ENCODE measurements at regions not wholly inside any gene's neighbourhood (a gene's known extent, or its start where the extent isn't known, plus 50 kb on each side); places are given as distances from the start of the nearest gene placed in this dataset.

- H2AK5ac ChIP-seq (ENCODE audit: low read depth, low read length) = no peak overlapping the region; the same call in 1 of the 2 replicates
- H4K5ac ChIP-seq (ENCODE audit: insufficient read length, low read depth, low read length) = no peak overlapping the region
- peak overlapping the region; percentile 24; the same call in 1 of the 2 replicates for H2BK15ac ChIP-seq (ENCODE audit: low read length)
- peak overlapping the region; percentile 84 for H3K4ac ChIP-seq (replicated peaks; ENCODE audit: insufficient read length, low read depth, low read length)
- H3K9me3 ChIP-seq (ENCODE audit: insufficient read depth in 2 of 2, low read depth in 1 of 2, low read length in 1 of 2) = peaks cover 0 to 3% of the 10 kb centered on the region in 2 experiments; a peak in 1 of 4 replicates
- H3K4me1 ChIP-seq (replicated peaks in 1 of 4; ENCODE audit: control insufficient read depth in 3 of 4, insufficient read depth in 4 of 4, low read length in 3 of 4) = no peaks in the 10 kb centered on the region
- H3K4me2 ChIP-seq (ENCODE audit: insufficient read depth in 1 of 2, low read depth in 2 of 2, low read length in 2 of 2) = no peak overlapping the region
- no peak overlapping the region for H3K56ac ChIP-seq (replicated peaks; ENCODE audit: insufficient read length, low read depth, low read length)
- H3K36me3 ChIP-seq (ENCODE audit: control insufficient read depth in 2 of 4, insufficient read depth in 4 of 4, low read length in 3 of 4) = no peaks in the 10 kb centered on the region
- H4K20me1 ChIP-seq (replicated peaks in 1 of 2; ENCODE audit: control insufficient read depth in 1 of 2, insufficient read depth in 2 of 2, low read length in 2 of 2) = peaks cover 0 to 3% of the 10 kb centered on the region in 2 experiments
- H3K27me3 ChIP-seq (replicated peaks in 1 of 4; ENCODE audit: control insufficient read depth in 3 of 4, extremely low read depth in 1 of 4, insufficient read depth in 3 of 4, low read length in 3 of 4) = no peaks in the 10 kb centered on the region
- H4K91ac ChIP-seq (replicated peaks; ENCODE audit: insufficient read length, low read length) = peak overlapping the region; percentile 85
- WGBS, 2 experiments (ENCODE audit: extremely low coverage in 1 of 2, insufficient coverage in 1 of 2, insufficient read length in 1 of 2, insufficient replicate concordance in 2 of 2, low coverage in 1 of 2, low lambda C conversion rate in 2 of 2, missing lambda C conversion rate in 1 of 2) = 86% methylated on average over 11 of the region's 14 CpGs; no CpG with 5 or more reads in 1 of the 2 experiments
- H3K14ac ChIP-seq (ENCODE audit: insufficient read length) = no peak overlapping the region
- no peak overlapping the region for H3K27ac ChIP-seq (ENCODE audit: low read depth, low read length)
- H2BK5ac ChIP-seq (ENCODE audit: low read depth, low read length) = peak overlapping the region; percentile 56
- peak overlapping the region; percentile 68; the same call in 1 of the 2 replicates for H4K8ac ChIP-seq (ENCODE audit: extremely low read depth, insufficient read depth, low read length)
- CTCF ChIA-PET (ENCODE audit: partially characterized antibody) = interaction anchor here (0.6 to 2.5 kb wide), 26 partner anchors 9 to 721 kb away, joined by 3 to 16 read pairs (median 3); no protein-coding TSS in a partner anchor
- 0 out of 2 replicates have a peak overlapping the region, but pooled peaks have one; percentile 13 for H3K18ac ChIP-seq (ENCODE audit: extremely low read depth, low read length)
- H2BK120ac ChIP-seq (replicated peaks; ENCODE audit: low read depth, low read length) = peak overlapping the region; percentile 89
- peak overlapping the region; percentile 77; the same call in 1 of the 2 replicates for H2BK12ac ChIP-seq (ENCODE audit: low read depth, low read length)
- H3K23ac ChIP-seq (ENCODE audit: insufficient read length) = no peak overlapping the region
- no peak overlapping the region for H2AFZ ChIP-seq (ENCODE audit: low read length)
- H3K4me3 ChIP-seq (ENCODE audit: extremely low read depth in 1 of 4, insufficient read depth in 2 of 4, low read depth in 3 of 4, low read length in 4 of 4) = no peak overlapping the region
- DNase-seq (ENCODE audit: low read depth in 1 of 2, low spot score in 2 of 2) = peak; percentile 15 to 84
- no peaks in the 10 kb centered on the region for H3K79me1 ChIP-seq (ENCODE audit: low read depth, low read length)
- no peak overlapping the region for H2BK20ac ChIP-seq (ENCODE audit: low read length)
- no peaks in the 10 kb centered on the region for H3K79me2 ChIP-seq (ENCODE audit: control insufficient read depth in 1 of 2, insufficient read depth in 2 of 2, low read length in 2 of 2)
- POLR2A ChIA-PET (ENCODE audit: partially characterized antibody) = no interaction called here
- no peaks in the 10 kb centered on the region for H3K23me2 ChIP-seq (ENCODE audit: low read depth, low read length)
- H3K9ac ChIP-seq (replicated peaks in 1 of 4; ENCODE audit: extremely low read depth in 1 of 4, low read depth in 3 of 4, low read length in 3 of 4) = no peak overlapping the region
- no peak for FAIRE-seq
- TF ChIP-seq, protein P1, sequence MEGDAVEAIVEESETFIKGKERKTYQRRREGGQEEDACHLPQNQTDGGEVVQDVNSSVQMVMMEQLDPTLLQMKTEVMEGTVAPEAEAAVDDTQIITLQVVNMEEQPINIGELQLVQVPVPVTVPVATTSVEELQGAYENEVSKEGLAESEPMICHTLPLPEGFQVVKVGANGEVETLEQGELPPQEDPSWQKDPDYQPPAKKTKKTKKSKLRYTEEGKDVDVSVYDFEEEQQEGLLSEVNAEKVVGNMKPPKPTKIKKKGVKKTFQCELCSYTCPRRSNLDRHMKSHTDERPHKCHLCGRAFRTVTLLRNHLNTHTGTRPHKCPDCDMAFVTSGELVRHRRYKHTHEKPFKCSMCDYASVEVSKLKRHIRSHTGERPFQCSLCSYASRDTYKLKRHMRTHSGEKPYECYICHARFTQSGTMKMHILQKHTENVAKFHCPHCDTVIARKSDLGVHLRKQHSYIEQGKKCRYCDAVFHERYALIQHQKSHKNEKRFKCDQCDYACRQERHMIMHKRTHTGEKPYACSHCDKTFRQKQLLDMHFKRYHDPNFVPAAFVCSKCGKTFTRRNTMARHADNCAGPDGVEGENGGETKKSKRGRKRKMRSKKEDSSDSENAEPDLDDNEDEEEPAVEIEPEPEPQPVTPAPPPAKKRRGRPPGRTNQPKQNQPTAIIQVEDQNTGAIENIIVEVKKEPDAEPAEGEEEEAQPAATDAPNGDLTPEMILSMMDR (IDR thresholded peaks at IDR 0.05; ENCODE audit: control extremely low read depth in 1 of 3, insufficient read depth in 1 of 3, low read depth in 1 of 3, low read length in 3 of 3) = peak; percentile 53 to 66 (median 59)
- no peak for TF ChIP-seq POU5F1 (IDR thresholded peaks at IDR 0.05; ENCODE audit: low read depth, low read length)
- no peak for TF ChIP-seq HDAC6 (IDR thresholded peaks at IDR 0.05; ENCODE audit: low read depth, low read length)
- peak; percentile 55 to 68 for TF ChIP-seq RAD21 (IDR thresholded peaks at IDR 0.05 in 1 of 2, conservative IDR thresholded peaks at IDR 0.05 in 1 of 2; ENCODE audit: low read depth in 2 of 2, low read length in 2 of 2)
- TF ChIP-seq CBX8 (IDR thresholded peaks at IDR 0.05; ENCODE audit: borderline replicate concordance, low read depth, low read length) = no peak
- no peak for TF ChIP-seq RNF2 (IDR thresholded peaks at IDR 0.05; ENCODE audit: borderline replicate concordance, low read depth, low read length, missing control alignments, poor library complexity, severe bottlenecking)
- no peak for TF ChIP-seq RXRA (IDR thresholded peaks at IDR 0.05; ENCODE audit: insufficient read depth, low read depth, low read length)
- TF ChIP-seq TAF1 (IDR thresholded peaks at IDR 0.05; ENCODE audit: low read depth, low read length) = no peak
- TF ChIP-seq BACH1 (IDR thresholded peaks at IDR 0.05; ENCODE audit: low read length) = no peak
These were observed 626.1 kb upstream of the ID4 start for GRCh38 chr6:19210849-19211590.

Data from H1 (cell line).